Stimulated activated CD4-positive, alpha-beta T cell treated with anti-CD3 and anti-CD28 coated beads, Interleukin-12 subunit alpha, Interleukin-12 subunit beta, amount 100 ng/mL, for 24 hours (primary cell): ENCODE measurements at regions not wholly inside any gene's neighbourhood (a gene's known extent, or its start where the extent isn't known, plus 50 kb on each side); places are given as distances from the start of the nearest gene placed in this dataset.

Source experiments
- DNase-seq, 2 experiments: peaks; one replicate each; pipeline ENCODE4 v3.0.0-alpha.2; 2020; ENCODE audit warnings: low read depth in 2 of 2

DNA sequence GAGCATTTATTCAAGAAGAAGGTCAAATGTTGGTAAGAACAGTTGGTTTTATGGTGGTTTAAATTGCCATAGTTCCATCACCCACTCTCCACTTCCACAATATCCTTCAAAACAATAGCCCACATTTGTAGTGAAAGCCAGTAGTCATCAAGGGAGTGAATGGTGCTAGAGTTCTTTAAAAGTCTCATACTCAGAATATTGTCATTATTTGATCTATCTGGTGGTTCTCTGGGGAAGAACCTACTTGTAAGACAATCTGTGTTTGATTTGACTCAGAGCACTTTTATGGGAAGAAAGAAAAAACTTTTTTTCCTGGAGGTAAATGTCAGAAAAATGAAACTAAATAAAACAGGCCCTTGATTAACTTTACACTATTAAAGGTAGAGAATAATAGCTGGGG lies 893.8 kb downstream of the QKI start:
- DNase-seq = no peak

DNA sequence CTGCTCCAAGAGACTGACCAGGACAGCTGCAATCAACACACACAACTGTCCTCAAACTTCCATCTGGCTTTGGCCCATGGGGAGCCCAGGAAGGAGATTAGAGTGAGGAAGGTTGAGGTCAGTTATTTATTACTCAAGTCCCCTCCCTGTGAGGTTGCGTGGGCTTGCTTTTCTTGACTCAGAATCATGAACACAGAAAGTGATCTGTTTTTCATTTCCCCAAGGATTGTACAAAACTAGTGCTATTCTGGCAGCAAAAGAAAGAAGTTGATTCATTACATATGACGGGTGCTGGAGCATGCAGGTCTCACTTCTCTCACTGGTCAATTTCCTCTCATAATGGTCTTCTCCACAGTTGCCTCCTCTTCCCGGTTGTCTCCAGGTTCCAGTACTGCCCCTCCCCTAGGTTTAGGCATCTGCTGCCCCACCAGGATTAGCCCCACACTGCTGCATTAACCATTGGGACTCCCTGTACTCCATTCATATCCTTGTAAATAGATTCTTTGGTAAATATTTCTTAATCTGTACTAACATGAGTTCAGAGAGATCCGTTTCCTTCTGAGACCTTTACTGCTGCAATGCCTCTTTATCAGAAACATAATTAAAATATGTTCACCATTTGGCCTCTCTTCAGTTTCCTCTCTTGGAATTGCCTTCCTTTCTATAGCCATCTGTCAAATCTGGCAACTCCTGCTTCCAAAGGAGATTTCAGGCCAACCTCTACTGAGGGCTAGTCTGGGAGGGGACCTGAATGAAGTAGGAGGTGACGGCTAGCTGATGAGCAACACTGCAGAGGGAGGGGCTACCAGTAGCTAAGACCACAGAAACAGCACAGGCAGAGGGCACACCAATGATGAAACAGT lies 888.8 kb downstream of the QKI start:
- DNase-seq = no peak

DNA sequence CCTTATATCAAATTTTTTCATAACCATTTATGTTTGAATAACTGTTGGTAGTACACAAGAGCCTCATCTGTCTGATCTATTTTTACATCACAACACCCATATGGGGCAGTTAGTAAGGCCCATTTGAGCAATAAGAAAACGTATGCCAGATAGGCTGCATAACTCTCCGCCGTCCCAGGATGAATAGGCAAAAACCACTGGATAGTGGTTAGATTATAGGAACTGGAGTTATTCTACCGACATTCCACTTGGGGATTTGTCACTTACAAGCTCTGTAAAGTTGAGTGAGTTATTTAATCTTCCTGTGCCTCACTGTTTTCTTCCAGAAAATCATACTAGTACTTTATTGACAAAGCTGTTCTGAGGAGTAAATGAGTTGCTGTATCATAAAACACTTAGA lies 881.9 kb downstream of the QKI start:
- no peak for DNase-seq

DNA sequence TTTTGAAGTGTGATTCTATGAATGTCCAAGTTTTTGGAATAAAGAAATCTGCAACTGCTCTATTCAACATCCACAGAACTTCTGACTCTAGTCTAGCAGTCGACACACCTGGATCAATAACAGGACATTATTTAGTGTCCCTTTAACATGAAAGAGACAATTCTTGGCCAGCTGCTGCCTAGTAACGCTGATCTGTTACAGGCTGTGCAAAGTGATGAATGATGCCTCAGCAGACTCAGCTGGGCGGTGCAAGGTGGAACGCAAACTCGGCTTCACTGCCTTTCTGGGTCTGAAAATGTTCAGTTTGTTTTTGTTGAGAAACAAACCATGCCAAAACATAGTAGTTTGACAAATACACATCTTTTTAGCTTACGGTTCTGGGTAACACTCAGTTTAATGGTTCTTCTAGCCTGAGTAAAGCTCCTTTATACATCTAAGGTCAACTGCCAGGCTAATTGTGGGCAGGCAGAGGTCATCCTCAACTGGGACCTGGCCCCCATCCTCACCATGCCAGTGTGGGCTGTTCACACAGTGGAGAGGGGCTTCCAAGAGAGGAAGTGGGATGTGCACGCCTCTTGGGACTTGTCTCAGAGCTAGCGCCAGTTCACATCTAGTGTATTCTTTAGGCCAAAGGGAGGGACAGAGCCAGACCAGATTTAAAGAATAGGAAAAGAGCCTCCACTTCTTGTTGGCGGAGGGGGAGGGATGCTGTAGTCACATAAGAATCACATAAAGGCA lies 879.7 kb downstream of the QKI start:
- no peak for DNase-seq

DNA sequence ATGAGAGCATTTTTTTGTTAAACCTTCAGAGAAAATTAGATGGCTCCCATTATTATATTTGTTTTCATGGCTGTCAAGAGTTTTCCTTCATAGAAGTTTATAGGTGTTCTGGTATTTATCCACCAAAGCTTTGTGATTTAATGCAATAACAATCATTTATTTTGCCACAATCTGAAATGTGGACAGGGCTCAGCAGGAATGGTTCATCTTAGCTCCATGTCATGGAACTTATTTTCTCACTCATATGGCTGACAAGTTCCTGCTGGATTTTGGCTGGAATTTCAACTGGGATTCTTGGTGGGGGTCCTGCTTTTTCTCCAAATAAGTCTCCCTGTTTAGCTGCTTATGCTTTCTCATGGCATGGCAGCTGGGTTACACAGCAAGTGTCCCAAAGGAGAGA lies 876.7 kb downstream of the QKI start:
- no peak for DNase-seq

DNA sequence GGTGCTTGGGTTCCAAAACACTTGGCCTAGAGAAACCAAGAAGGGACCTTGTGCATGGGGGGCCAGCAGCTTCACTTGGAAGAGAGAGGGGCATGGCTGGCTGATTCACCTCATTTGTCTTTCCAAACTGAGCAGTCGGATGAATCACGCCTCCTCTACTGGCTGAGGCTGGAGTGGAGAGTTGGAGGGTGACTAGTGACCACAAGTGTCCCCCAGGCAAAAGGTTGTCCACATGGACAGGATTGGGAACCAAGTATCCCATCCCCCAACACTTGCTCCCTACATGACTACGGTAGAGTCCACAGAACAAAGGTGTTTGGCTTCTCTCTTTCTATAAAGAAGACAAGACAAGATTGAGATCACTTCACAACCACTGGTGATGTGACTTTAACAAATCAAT lies 875.6 kb downstream of the QKI start:
- no peak for DNase-seq

DNA sequence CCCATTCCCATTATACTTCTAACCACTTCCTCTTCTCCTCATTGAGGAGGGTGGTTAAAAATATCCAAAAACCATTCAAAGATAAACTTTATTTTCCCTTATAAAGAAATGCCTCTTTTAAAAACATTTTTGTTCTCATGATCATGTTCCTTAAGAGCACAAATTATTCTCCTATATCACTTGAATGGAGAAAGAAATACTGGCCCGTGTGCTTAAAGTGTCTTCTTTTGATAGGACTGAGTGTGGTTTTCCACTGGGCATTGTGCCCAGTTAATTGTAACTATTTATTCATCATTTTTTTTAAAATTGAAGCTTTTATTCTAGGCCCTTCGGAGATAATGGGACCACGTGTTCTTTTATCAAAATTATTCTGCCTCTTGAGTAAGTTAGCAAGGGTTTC lies 871.5 kb downstream of the QKI start:
- no peak for DNase-seq

DNA sequence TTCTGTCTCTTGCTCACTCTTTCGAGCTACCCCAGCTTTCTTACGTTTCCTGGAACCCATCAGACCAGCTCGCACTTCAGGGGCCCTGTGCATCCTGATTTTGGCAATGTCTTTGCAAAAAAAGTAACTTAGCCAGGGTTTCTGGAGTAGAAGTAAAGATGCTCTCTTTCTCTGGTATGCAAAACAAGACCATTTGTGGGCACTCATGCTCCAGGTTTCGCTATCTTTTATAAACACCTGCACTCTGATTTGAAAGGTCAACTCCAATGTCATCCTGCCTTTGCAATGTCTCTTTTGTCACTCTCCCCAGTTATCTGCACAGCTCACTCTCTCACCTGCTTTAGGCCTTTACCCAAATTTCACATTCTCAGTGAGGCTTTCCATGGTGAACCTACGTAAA lies 869.1 kb downstream of the QKI start:
- DNase-seq = no peak

DNA sequence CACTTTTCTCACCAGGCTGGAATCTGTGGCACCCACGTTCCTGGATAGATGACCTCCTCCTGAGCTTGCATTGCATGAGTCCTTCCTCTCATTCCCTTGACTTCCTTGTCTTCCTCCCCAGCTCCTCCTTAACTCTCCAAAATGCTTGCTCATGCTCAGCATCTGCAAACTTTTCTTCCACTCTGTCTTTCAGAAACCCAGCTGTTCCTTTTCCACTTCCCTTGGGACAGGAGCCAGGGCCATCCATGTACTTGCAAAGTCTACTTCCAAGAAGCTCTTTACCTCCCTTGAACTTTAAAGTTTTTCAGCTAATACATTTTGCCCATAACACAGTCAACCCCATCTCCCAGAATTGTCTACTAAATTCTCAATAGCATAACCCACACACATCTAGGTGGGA lies 861.7 kb downstream of the QKI start:
- no peak for DNase-seq

DNA sequence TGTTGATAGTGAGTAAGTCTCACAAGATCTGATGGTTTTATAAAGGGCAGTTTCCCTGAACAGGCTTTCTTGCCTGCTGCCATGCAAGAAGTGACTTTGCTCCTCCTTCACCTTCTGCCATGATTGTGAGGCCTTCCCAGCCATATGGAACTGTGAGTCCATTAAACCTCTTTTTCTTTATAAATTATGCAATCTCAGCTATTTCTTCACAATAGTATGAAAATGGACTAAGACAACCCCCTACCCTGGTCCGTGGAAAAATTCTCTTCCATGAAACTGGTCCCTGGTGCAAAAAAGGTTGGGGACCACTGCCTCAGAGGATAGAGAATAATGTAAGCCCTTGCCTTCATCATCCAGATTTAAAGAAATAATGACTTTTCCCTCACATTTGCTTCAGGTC lies 861.3 kb downstream of the QKI start:
- no peak for DNase-seq

DNA sequence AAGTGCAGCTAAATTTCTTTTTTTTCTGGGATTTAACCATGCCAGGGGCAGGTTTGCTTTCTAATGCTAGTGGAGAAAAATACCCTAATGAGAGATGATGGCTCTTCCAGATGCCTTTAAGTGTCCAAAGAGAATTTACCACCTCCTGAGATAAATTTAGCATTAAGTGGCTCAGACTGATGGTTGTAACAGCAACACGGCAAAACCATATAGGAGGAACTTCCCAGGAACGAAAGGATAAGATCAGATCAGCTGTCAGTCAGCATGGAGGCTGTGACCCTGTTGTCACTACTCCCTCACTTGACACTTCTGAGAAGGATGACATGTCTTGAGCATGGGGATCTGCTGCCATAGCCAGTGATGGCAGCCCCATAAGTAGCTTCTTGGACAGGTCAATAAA lies 860.0 kb downstream of the QKI start:
- DNase-seq = no peak

DNA sequence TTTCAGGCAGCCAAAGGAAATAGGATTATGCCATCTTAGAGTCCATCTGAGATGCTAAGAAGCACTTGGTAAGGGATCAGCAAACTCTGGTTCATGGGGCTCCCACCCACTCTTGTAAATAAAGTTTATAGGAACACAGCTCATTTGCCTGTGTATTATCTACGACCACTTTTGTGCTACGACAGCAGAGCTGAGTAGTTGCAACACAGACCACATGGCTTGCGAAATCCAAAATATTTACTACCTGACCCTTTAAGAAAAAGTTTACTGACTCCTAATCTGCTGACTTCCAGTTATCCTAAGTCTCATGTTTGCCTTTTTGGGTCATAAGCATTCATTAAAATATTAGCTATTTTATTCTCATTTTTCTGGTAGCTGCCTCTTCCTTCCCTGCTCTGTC lies 859.0 kb downstream of the QKI start:
- DNase-seq = no peak

DNA sequence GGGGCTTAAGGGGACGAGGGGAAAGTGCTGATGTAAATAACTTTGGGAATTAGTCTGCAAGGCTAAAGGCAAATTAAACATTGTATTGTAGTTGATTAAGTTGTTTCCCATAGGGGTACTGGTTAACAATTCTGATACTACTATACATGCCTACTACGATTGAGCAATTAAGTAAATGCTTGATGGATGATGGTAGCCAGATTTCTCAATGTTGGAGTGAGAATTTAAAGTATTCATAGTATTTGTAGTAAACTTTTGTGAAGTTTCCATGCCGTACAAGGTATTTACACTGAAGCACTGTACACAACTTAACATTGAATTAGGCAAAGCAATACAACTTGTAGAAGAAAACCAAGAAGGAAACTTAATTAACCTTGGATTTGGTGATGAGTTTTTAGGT lies 852.3 kb downstream of the QKI start:
- DNase-seq = no peak

DNA sequence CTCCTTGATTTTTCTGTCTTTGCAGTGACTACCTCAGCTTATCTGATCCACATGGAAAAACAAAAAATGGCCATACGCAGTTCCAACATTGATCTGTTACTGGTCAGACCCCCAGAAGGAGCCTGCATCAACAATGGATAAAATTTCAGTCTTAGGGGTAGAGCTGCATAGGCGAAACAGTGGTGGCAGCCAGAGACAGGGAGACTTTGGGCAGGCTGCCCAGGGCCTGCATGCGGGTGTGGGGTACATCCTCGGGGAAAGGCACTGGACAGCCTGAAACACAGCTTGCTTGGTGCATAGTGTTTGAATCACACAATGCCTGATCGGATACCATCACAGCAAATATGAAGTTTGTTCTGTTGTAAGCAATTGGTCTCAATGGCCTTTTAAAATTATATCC lies 847.8 kb downstream of the QKI start:
- no peak for DNase-seq

DNA sequence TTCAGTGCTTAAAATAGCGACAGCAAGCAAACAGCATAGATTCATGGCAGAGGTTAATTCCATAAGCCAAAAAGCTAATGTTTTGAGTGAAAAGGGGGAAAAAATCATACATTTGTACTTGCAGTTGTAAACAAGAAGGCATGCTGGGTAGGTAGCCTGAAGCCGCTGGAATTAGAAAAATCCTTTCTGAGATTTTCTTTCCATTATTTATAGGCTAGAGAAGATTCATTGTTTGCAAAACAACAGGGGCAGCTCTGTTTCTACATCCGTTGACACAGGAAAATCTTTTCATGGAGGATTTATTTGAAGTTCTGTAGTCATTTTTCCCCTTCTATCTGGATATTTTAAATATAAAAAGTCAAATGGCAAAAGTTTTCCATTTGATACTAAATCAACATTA lies 843.9 kb downstream of the QKI start:
- DNase-seq = no peak

DNA sequence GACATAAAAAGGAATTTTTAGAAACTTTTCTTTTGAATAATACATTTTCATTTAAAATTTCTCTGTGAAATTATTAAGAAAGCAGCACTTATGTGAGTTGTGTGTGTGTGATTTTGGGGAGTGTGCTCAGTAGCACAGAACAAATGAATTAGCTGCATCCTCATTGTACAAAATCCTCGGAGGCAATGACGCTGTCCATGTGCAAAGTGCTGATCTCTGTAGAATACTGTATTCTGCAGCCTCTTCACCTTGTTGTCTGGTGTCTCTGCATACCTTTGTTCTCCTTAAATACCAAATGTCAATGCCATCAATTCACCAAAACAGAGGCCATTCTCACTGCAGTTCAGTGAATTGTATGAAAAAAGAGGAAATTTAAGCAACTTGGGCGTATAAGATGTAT lies 838.4 kb downstream of the QKI start:
- DNase-seq = no peak

DNA sequence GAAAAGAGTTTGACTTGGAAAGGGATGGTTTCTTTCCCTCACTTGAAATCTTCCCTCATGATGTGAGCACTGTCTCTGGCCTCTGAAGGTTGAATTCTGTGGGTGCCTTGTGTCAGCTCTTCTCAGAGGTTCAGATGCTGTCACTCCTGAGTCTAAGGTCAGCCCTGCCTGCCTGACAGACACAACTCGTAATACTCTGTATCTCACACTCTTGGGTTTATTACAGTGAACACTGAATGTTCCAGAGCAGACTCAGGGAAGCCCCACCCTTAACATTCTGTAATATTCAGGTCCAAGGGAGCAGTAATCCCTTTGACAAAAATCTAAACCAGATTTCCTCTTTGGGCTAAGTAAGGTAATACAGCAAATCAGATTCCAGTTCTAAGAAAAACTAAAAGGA lies 837.8 kb downstream of the QKI start:
- DNase-seq = no peak

DNA sequence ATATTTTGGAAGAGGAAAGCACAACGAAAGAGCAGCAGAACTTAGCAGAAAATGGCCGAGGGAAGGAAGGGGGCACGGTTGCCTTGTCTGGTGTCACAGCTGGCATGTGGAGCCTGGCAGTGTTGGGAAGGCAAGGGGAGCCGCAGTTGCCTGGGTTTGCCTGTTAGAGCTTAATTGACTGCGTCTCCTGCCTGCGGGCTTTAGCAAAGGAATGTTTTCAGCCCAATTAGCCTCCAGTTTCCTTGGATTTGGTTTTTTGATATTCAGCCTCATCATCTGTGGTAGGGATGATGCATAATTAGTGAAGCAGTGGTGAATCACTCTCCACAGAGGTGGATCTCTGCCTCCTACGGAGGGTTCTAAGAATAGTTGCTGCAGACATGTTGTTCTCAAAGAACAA lies 832.6 kb downstream of the QKI start:
- no peak for DNase-seq

DNA sequence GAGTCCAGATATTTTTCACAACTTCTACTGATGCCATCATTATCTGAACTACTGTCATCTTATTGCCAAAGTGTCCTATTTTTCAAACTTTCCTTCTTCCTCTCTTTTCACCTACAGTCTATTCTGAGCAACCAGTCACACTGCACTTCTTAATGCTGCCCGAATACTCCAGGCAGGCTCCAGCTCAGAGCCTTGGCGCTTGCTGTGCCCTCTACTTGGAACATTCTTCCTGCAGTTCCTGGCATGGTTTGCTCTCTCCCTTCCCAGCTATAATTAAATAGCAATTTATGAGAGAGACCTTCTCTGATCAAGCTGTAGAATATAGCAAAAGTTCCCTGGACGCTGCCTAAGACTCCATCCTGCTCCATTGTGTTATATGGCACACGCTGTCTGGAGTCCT lies 831.6 kb downstream of the QKI start:
- DNase-seq = no peak

DNA sequence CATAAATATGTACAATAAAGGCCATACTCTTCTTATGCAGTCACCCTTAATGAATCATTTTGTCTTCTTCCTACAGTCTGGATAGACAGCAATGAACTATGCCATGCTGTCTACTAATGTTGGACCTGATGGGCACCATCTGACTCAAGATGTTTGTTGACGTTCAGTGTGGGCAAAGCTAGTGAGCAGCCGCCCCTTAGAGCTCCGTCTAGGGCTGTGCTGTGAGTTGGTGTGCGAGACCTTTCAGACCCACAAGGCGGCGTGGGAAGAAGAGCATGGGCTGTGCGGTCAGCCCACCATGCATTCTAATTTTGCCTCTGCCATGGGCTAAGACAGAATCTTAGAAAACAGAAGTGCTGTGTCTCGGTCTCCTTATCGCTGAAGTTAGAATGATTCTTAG lies 829.4 kb downstream of the QKI start:
- DNase-seq = no peak

DNA sequence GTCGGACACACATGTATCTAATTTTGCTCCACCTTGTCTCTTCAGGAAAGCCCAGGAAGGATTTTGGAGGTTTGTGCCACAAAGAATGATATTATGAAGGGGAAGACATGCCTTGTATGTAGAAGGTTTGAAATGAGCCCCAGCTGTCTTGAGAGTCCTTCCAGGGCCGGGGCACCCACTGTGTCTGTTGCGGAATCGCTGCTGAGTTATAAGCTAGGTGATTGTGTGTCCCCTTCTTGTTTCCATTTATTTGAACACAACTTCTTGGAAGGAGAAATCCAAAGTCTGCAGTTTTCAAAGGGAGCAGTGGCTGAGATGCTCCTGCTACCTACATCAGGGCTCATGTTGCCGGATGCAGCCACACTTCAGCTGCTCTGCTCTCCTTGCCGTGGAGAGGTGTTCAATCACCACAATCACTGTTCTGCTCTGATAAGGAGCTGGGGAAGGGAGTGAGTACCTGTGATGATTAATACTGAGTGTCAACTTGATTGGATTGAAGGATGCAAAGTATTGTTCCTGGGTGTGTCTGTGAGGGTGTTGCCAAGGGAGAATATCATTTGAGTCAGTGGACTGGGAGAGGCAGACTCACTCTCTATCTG lies 828.6 kb downstream of the QKI start:
- DNase-seq = no peak

DNA sequence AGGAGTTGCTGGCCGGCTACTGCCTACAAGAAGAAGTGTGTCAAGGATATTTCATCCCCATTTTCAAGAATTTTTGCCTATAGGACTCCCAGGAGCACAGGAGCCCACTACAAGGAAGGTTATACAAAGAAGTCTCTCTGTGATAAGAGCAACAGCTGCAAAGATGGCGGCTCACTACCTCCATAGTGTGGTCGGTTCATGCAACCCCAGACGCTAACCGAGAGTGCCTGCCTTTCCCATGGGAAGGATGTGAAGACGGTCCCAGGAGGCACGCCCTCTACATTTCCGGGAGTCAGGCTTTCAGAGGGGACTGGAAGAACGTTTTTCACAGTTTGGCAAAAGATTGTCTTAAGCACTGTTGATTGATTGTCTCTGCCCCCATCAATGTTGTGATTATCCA lies 816.3 kb downstream of the QKI start:
- DNase-seq = no peak

DNA sequence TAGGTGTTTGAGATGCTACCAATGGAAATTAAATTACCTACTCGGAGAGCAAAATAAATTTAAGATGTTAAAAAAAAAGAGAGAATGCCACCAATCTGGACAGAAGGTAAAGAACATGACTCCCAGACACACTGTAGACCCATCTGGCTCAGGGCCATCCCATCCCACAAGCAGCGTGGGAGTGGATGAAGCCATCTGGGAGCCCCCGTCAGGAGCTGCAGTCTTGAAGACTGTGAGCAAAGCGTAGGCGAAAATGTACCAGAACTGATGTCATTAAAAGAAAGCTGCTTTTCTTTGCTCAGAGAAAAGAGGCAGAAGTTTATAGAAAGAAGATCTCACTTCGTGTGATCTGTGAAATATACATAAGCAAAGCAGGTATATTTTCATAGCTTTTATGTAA lies 815.7 kb downstream of the QKI start:
- DNase-seq = no peak
